Natural killer cell (primary cell): ENCODE measurements at regions not wholly inside any gene's neighbourhood (a gene's known extent, or its start where the extent isn't known, plus 50 kb on each side); places are given as distances from the start of the nearest gene placed in this dataset.

ENCODE experiments used
- ATAC-seq, 3 donors: fragments of 150-1000 bp in 2 of 3; fragments of 200-7000 bp in 1 of 3; cut with Tn5 transposase; 1 replicate in 1 of 3; 2 replicates in 2 of 3; pipeline ENCODE4 v1.10.0; 2021; ENCODE audit warnings: mild to moderate bottlenecking in 2 of 3, moderate library complexity in 2 of 3
- DNase-seq, 2 donors: peaks; one replicate each; pipeline versions ENCODE4 v3.0.0 to v3.0.0-alpha.2; 2013 to 2021; ENCODE audit warnings: mixed read lengths in 1 of 2
- H3K27ac ChIP-seq: one replicate; pipeline ENCODE4 v1.5.1; 2013; ENCODE audit warnings: mild to moderate bottlenecking, low read length
- H3K27me3 ChIP-seq: one replicate; pipeline ENCODE4 v1.6.1; 2013; ENCODE audit warnings: low read length; ENCODE audit not compliant: control insufficient read depth, insufficient read depth
- H3K36me3 ChIP-seq: one replicate; pipeline ENCODE4 v1.6.1; 2013; ENCODE audit warnings: low read length; ENCODE audit not compliant: control insufficient read depth, insufficient read depth
- H3K4me1 ChIP-seq: one replicate; pipeline ENCODE4 v1.6.1; 2013; ENCODE audit warnings: low read length; ENCODE audit not compliant: control insufficient read depth, insufficient read depth
- H3K4me3 ChIP-seq: one replicate; pipeline ENCODE4 v1.5.1; 2013; ENCODE audit warnings: low read length
- H3K9me3 ChIP-seq: one replicate; pipeline ENCODE4 v1.6.1; 2013; ENCODE audit warnings: low read length; ENCODE audit not compliant: control insufficient read depth, insufficient read depth
- H3K27ac Mint-ChIP-seq, 2 donors: one replicate each; pipeline ENCODE4 v1.8.0; 2022; ENCODE audit warnings: mild to moderate bottlenecking in 2 of 2, mixed read lengths in 2 of 2, moderate library complexity in 1 of 2
- H3K27me3 Mint-ChIP-seq, 2 donors: one replicate each; pipeline ENCODE4 v1.8.0; 2022; ENCODE audit warnings: low read depth in 2 of 2, mixed read lengths in 2 of 2
- H3K36me3 Mint-ChIP-seq: one replicate; pipeline ENCODE4 v1.8.0; 2022; ENCODE audit warnings: mixed read lengths
- H3K4me1 Mint-ChIP-seq, 2 donors: one replicate each; pipeline ENCODE4 v1.8.0; 2022; ENCODE audit warnings: mixed read lengths in 2 of 2
- H3K4me3 Mint-ChIP-seq: one replicate; pipeline ENCODE4 v1.8.0; 2022; ENCODE audit warnings: mild to moderate bottlenecking, moderate library complexity, mixed read lengths
- H3K9me3 Mint-ChIP-seq, 2 donors: one replicate each; pipeline ENCODE4 v1.8.0; 2022; ENCODE audit warnings: mixed read lengths in 2 of 2
- WGBS: methylation state at CpG from one replicate; pipeline ENCODE4 v1.1.7; 2013; ENCODE audit warnings: missing lambda C conversion rate; ENCODE audit not compliant: insufficient coverage; 5-methylcytosine and 5-hydroxymethylcytosine counted together
- intact Hi-C: fragments of 100-400 bp; cut with micrococcal nuclease; formaldehyde crosslinking; loops from one replicate; pipeline ENCODE4 v1.14.2; 2022
- TF ChIP-seq, protein P1 (sequence below): fragments of 200-600 bp; IDR thresholded peaks from one replicate; pipeline ENCODE4 v1.8.0; 2022; ENCODE audit warnings: antibody characterized with exemption

- Histone ChIP-seq H3K4me3 (no peak overlapping the region), H3K27me3 (no peaks in the 10 kb centered on the region), H3K4me1 (no peaks in the 10 kb centered on the region), H3K27ac (no peak overlapping the region), H3K36me3 (no peaks in the 10 kb centered on the region), H3K9me3 (no peaks in the 10 kb centered on the region)
- intact Hi-C loops = no loop called here
- DNase-seq = no peak
- Mint-ChIP-seq H3K4me1 (no peaks in the 10 kb centered on the region), H3K4me3 (no peak overlapping the region), H3K27ac (no peak overlapping the region), H3K36me3 (no peaks in the 10 kb centered on the region), H3K9me3 (peaks cover 2 to 3% of the 10 kb centered on the region in 2 donors), H3K27me3 (no peaks in the 10 kb centered on the region)
- TF ChIP-seq, protein P1, sequence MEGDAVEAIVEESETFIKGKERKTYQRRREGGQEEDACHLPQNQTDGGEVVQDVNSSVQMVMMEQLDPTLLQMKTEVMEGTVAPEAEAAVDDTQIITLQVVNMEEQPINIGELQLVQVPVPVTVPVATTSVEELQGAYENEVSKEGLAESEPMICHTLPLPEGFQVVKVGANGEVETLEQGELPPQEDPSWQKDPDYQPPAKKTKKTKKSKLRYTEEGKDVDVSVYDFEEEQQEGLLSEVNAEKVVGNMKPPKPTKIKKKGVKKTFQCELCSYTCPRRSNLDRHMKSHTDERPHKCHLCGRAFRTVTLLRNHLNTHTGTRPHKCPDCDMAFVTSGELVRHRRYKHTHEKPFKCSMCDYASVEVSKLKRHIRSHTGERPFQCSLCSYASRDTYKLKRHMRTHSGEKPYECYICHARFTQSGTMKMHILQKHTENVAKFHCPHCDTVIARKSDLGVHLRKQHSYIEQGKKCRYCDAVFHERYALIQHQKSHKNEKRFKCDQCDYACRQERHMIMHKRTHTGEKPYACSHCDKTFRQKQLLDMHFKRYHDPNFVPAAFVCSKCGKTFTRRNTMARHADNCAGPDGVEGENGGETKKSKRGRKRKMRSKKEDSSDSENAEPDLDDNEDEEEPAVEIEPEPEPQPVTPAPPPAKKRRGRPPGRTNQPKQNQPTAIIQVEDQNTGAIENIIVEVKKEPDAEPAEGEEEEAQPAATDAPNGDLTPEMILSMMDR = no peak
- ATAC-seq = no peak
- 86% methylated on average over 2 of the region's 3 CpGs for WGBS
Measured at GRCh38 chr3:148460686-148461085, 237.0 kb upstream of the AGTR1 start.

GRCh38 chr3:148464246-148464645 is 233.5 kb upstream of the AGTR1 start:
- intact Hi-C loops = no loop called here
- WGBS = 50% methylated on average over 2 of the region's 2 CpGs
- DNase-seq = no peak
- H3K27ac ChIP-seq = no peak overlapping the region
- Mint-ChIP-seq H3K27me3 (no peaks in the 10 kb centered on the region), H3K9me3 (peaks cover 2 to 6% of the 10 kb centered on the region in 2 donors), H3K36me3 (no peaks in the 10 kb centered on the region), H3K27ac (no peak overlapping the region), H3K4me3 (no peak overlapping the region), H3K4me1 (no peaks in the 10 kb centered on the region)
- H3K4me3 ChIP-seq = no peak overlapping the region
- no peak for ATAC-seq
- no peaks in the 10 kb centered on the region for H3K27me3 ChIP-seq
- TF ChIP-seq, protein P1 = no peak
- no peaks in the 10 kb centered on the region for H3K4me1 ChIP-seq
- no peaks in the 10 kb centered on the region for H3K36me3 ChIP-seq
- H3K9me3 ChIP-seq = no peaks in the 10 kb centered on the region

GRCh38 chr3:148466143-148466542 is 231.6 kb upstream of the AGTR1 start:
- WGBS = 71% methylated on average over 1 of the region's 2 CpGs
- TF ChIP-seq, protein P1 = no peak
- Histone ChIP-seq H3K27ac (no peak overlapping the region), H3K9me3 (no peaks in the 10 kb centered on the region), H3K4me1 (no peaks in the 10 kb centered on the region), H3K4me3 (no peak overlapping the region), H3K27me3 (no peaks in the 10 kb centered on the region), H3K36me3 (no peaks in the 10 kb centered on the region)
- Mint-ChIP-seq H3K36me3 (no peaks in the 10 kb centered on the region), H3K4me1 (no peaks in the 10 kb centered on the region), H3K4me3 (no peak overlapping the region), H3K27ac (no peak overlapping the region), H3K27me3 (no peaks in the 10 kb centered on the region), H3K9me3 (peaks cover 2 to 6% of the 10 kb centered on the region in 2 donors)
- DNase-seq (no peak), ATAC-seq (no peak)
- intact Hi-C loops = no loop called here

DNA sequence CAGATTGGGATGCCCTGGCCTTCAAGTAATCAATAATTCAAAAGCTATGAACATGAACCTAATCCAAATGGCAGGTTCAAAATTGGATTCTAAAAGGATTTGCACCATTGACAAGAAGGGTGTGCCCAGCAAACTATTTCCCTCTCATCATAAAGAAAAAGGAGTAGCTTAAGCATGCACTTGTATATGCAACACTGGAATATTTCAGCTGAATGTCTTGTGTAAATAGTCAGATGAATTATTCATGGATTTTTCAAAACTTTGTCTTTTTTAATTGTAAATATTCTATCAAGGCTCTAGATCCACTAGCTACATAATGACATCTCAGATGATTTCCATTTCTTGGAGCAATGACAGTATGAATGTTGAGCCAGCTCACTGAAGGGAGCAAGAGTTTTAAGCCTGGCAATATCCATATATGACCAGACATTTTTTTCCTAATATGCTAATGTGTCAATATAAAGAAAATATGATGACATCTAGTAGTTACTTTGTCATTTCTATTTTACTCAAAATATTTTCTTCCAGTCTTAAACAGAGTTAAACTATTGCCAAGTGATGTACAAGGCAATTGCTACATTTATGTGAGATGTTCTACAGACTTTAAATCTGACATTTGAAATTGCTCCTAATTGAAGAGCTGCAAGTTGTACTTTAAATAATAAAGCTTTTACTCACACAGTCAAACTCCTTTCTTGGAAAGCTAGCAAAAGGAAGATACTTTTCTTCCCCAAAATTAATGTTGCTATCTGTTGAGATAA is 230.5 kb upstream of the AGTR1 start:
- Histone ChIP-seq H3K27me3 (no peaks in the 10 kb centered on the region), H3K4me3 (no peak overlapping the region), H3K4me1 (no peaks in the 10 kb centered on the region), H3K9me3 (no peaks in the 10 kb centered on the region), H3K36me3 (no peaks in the 10 kb centered on the region), H3K27ac (no peak overlapping the region)
- Mint-ChIP-seq H3K27me3 (no peaks in the 10 kb centered on the region), H3K4me3 (no peak overlapping the region), H3K9me3 (peaks cover 2 to 6% of the 10 kb centered on the region in 2 donors), H3K4me1 (no peaks in the 10 kb centered on the region), H3K36me3 (no peaks in the 10 kb centered on the region), H3K27ac (no peak overlapping the region)
- intact Hi-C loops = no loop called here
- ATAC-seq (no peak), DNase-seq (no peak)
- TF ChIP-seq, protein P1 = no peak
